Activated CD8-positive, alpha-beta memory T cell treated with anti-CD3 and anti-CD28 coated beads for 36 hours (primary cell): ENCODE measurements at regions not wholly inside any gene's neighbourhood (a gene's known extent, or its start where the extent isn't known, plus 50 kb on each side); places are given as distances from the start of the nearest gene placed in this dataset.

Source experiments
- CTCF ChIA-PET: fragments of 350-600 bp; sonication (Branson Sonifier 250); formaldehyde crosslinking; loops from one replicate; lab custom pipeline; 2021; ENCODE audit warnings: antibody characterized with exemption; lab: Charles Lee
- POLR2A ChIA-PET: fragments of 350-600 bp; sonication (Branson Sonifier 250); formaldehyde crosslinking; loops from one replicate; lab custom pipeline; 2021; ENCODE audit warnings: antibody characterized with exemption; lab: Charles Lee

DNA sequence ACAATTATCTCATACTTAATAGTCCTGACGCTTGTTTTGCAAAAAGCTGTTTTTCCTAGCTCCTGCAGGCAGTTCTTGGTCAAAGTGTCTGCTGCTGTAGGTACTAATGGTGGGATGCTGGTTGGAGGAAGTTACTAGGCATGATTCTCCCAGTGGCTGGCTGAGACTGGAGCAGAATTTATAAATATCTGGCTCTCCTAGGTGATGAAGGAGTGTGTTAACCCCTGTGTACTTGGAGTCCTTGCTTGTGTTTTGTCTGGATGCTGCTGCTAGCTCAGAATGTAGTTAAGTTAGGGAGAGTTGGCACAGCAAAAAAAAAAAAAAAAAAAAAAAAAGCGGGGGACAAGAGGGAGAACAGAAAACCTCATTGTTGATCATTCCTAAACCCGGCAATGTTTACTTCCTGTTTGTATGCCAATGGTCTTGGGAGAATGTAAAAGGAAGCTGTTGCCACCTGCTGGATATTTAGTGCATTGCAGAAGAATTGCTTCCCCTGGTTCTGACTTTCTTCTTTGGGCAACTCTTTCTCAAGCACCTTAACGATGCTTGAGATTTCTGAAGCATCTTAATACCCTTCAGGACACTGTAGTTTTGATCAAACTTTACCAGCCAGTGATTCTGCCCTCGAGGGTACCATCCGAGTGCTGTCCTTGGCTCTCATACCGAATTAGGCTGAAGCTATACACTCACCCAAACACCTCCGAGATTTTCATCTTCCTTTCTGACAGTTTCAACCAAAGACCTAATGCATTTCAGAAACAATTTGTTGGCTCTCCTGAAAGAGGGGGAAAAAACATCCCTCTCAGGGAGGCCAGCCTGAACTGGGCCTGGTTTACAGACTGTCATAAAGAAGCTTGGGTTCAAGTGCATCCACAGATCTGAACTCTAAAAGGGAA is 71.7 kb upstream of the WWC1 start:
- CTCF ChIA-PET = interaction anchor here (0.6 to 2.5 kb wide), 15 partner anchors 13 to 1878 kb away, joined by 3 to 10 read pairs (median 4); no protein-coding TSS in a partner anchor
- POLR2A ChIA-PET = interaction anchor here (0.7 kb wide), 1 partner anchor 22 kb away, joined by 3 read pairs; no protein-coding TSS in a partner anchor

DNA sequence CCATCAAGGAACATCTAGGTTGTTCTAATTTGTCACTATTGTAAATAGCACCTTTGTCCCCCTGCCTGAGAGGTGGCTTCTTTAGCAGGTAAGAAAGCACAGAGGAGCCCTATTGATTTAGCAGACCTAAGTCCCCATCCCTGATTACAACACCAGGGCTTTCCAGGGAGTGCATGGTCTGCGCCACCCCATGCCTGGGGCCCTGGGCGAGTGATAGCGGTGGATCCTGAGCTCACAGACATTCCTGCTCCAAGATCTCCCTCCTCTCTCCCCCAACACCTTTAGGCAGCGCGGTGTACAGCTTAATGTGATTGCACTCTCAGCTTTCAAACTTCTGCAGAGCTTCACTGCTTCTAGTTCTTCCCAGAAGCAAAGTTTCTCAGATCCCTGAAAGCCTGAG is 67.4 kb upstream of the WWC1 start:
- ChIA-PET POLR2A (no interaction called here), CTCF (no interaction called here)

DNA sequence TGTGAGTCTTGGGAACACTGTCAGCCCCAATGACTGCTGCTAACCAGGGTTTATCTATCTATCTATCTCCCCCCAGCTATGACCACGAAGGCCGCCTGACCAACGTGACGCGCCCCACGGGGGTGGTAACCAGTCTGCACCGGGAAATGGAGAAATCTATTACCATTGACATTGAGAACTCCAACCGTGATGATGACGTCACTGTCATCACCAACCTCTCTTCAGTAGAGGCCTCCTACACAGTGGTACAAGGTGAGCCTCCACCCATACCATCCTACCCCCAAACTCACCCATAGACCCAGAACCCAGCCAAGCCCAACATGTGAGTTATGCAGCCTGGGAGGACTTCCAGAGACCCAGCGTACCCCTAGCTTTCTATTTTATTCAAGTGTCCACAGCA is 65.4 kb upstream of the WWC1 start:
- ChIA-PET POLR2A (no interaction called here), CTCF (no interaction called here)

DNA sequence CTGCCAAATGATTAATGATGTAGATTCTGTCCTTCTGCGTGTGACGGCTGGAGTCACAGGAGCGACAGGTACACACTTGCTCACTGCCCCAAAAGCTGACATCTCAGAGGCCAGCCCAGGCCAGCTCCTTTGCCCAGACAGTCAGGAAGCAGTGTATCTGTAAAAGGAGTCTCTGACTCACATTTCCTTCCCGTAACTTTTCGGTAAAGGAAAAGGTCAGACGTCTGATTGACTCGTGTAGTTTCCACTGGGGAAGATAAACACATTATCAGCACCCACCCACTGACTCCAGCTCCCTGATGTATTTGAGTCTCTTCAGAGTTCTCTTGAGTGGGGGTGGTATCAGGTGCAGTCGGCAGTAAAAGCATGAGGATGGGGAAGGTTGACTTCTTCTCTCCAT is 64.4 kb upstream of the WWC1 start:
- POLR2A ChIA-PET = no interaction called here
- CTCF ChIA-PET = no interaction called here

DNA sequence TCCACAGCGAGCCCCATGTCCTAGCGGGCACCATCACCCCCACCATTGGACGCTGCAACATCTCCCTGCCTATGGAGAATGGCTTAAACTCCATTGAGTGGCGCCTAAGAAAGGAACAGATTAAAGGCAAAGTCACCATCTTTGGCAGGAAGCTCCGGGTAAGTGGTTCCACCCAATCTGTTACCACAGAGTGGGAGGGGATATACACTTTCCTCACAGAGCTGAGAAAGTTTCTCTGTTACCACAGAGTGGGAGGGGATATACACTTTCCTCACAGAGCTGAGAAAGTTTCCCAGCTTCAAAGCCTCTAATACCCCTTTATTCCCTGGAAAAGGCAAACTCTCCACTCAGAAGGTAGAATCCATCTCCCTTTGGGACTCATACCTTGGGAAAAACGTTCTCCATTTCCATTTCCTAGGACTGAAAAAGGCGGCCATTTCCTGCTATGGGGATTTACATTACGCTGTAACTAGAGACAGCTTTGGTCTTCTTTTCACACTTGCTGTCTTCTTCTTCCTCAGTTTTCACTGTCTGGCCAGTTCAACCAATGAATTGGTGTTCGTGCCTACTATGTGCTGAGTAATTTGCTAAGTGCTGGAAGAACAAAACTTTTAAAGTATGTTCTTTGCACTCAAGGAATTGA is 63.4 kb upstream of the WWC1 start:
- POLR2A ChIA-PET = interaction anchor here (0.6 kb wide), 1 partner anchor 384 kb away, joined by 4 read pairs; no protein-coding TSS in a partner anchor
- CTCF ChIA-PET = no interaction called here

DNA sequence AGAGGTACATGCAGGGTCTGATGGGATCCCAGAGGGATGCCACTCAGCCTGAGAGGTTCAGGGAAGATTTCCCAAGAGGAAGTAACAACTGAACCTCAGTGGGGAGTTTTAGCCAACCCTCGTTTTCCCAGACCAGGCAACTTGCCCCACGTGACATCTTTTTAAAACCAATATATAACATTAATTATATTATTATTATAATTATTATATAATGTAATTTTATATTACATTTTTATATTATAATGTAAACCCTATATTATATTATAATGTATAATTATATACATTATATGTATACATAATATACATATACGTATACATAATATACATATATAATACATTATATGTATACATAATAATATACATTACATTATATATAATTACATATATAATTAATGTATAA is 62.8 kb upstream of the WWC1 start:
- ChIA-PET POLR2A (interaction anchor here (0.6 to 0.7 kb wide), 2 partner anchors 257 to 383 kb away, joined by 3 to 4 read pairs; no protein-coding TSS in a partner anchor), CTCF (no interaction called here)

DNA sequence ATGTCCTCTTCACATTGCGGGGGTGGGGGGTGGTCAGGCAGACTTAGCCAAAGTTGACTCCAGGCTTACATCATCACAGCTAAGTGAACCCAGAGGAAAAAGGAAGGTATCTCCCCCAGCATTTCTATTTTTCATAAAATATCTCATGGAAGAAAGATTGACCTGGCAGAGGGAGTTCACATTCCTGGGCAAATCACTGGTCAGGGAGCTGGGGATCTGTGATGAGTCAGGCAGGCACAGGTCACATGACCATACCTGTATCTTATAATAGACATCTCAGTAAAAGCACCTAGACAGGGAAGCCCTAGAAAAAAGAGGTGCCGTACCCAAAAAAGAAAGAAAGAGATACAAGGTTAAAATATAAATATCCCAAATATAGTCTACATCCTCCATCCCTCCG is 57.3 kb upstream of the WWC1 start:
- POLR2A ChIA-PET = no interaction called here

DNA sequence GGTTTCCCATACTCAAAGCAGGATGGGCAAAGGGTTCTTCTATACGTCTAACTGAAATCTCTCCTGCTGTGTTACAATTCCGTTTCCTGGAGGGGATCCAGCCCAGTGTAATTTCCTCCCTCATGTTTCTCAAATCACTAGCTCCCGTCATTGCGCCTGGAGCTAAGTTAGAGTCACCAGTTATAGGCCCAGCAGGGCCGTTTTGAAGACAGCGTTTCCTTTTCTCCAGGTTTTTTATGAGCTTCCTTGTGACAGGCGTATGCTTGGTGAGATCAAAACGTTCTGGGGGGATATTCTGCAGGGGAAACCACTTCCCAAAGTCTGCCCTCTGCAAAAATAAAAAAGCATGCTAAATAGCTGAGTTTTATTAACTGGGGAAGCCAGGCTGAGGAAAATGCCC is 53.0 kb upstream of the WWC1 start:
- CTCF ChIA-PET = no interaction called here
- POLR2A ChIA-PET = no interaction called here

More for the DNA sequence above, 57.3 kb upstream of the WWC1 start:
- CTCF ChIA-PET = no interaction called here

DNA sequence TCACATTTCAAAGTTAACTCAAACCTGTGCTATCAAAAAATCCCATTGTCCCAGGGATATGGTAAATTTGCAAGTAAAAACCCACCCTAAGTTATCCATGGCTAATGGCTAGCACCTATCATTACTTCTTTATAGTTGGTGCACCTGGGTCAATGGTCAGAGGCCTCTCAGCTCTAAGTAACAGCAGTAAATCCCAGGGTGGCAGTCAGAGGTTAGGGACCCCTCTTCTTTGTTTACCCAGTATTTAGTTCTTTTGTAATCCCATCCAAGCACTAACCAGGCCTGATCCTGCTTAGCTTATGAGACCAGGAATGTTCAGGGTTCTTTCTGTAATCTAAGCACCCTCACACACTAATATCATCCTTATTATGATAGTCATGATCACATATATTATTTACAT is 52.1 kb upstream of the WWC1 start:
- POLR2A ChIA-PET = no interaction called here
- CTCF ChIA-PET = no interaction called here
